B cell (primary cell): ENCODE measurements at regions not wholly inside any gene's neighbourhood (a gene's known extent, or its start where the extent isn't known, plus 50 kb on each side); places are given as distances from the start of the nearest gene placed in this dataset.

ENCODE experiments used
- ATAC-seq: fragments of 200-7000 bp; cut with Tn5 transposase; one replicate; pipeline ENCODE4 v1.10.0; 2021; ENCODE audit warnings: low read depth, mild to moderate bottlenecking, moderate number of reproducible peaks, moderate library complexity
- CTCF ChIA-PET: fragments of 350-600 bp; sonication (Branson Sonifier 250); formaldehyde crosslinking; loops from one replicate; lab custom pipeline; 2021; ENCODE audit warnings: antibody characterized with exemption, inconsistent platforms; lab: Charles Lee
- POLR2A ChIA-PET: fragments of 350-600 bp; sonication (Branson Sonifier 250); formaldehyde crosslinking; loops from one replicate; lab custom pipeline; 2021; ENCODE audit warnings: antibody characterized with exemption; lab: Charles Lee
- DNase-seq: peaks from one replicate; pipeline ENCODE4 v3.0.0; 2013
- H2AFZ ChIP-seq: 2 replicates; pipeline ENCODE4 v1.6.1; 2012; ENCODE audit warnings: mild to moderate bottlenecking, low read depth, low read length; ENCODE audit not compliant: insufficient read depth, poor library complexity, severe bottlenecking
- H3K27ac ChIP-seq, 2 donors: 1 replicate in 1 of 2; 2 replicates in 1 of 2; pipeline ENCODE4 v1.5.1; 2012 to 2013; ENCODE audit warnings: low read length in 2 of 2, mild to moderate bottlenecking in 2 of 2, moderate library complexity in 1 of 2
- H3K27me3 ChIP-seq, 4 experiments: fragments of 200-600 bp in 1 of 4; sonication (generic) in 1 of 4; replicated peaks in 1 of 4; 1 replicate in 2 of 4; 2 replicates in 2 of 4; pipeline versions ENCODE4 v1.6.1 to v1.7.0; 2013 to 2016; ENCODE audit warnings: low read length in 3 of 4, mild to moderate bottlenecking in 2 of 4, mixed read lengths in 1 of 4, moderate library complexity in 1 of 4; ENCODE audit not compliant: insufficient read depth in 4 of 4, control insufficient read depth in 3 of 4; ENCODE audit errors: control extremely low read depth in 1 of 4
- H3K36me3 ChIP-seq, 2 experiments: replicated peaks in 1 of 2; 1 replicate in 1 of 2; 2 replicates in 1 of 2; pipeline versions ENCODE4 v1.6.1 to v1.7.1; 2013; ENCODE audit warnings: low read length in 1 of 2; ENCODE audit not compliant: insufficient read depth in 2 of 2, control insufficient read depth in 1 of 2; ENCODE audit errors: control extremely low read depth in 1 of 2, extremely low read depth in 1 of 2
- H3K4me1 ChIP-seq, 2 donors: fragments of 200-600 bp in 1 of 2; sonication (generic) in 1 of 2; 1 replicate in 1 of 2; 2 replicates in 1 of 2; pipeline versions ENCODE4 v1.5.1 to v1.6.1; 2013 to 2017; ENCODE audit warnings: low read length in 2 of 2; ENCODE audit not compliant: control insufficient read depth in 2 of 2, insufficient read depth in 2 of 2
- H3K4me2 ChIP-seq: replicated peaks from 2 replicates; pipeline ENCODE3; 2012; ENCODE audit warnings: mild to moderate bottlenecking, low read depth, low read length; ENCODE audit not compliant: poor library complexity, severe bottlenecking
- H3K4me3 ChIP-seq, 5 experiments: fragments of 200-600 bp in 1 of 5; sonication (generic) in 1 of 5; 1 replicate in 3 of 5; 2 replicates in 2 of 5; pipeline versions ENCODE4 v1.5.1 to v1.7.0; 2011 to 2016; ENCODE audit warnings: low read length in 4 of 5, mild to moderate bottlenecking in 4 of 5, low read depth in 2 of 5, control low read depth in 1 of 5, moderate library complexity in 1 of 5; ENCODE audit not compliant: insufficient read depth in 1 of 5; ENCODE audit errors: control extremely low read depth in 1 of 5, extremely low read depth in 1 of 5
- H3K79me2 ChIP-seq: fragments of 200-600 bp; sonication (generic); one replicate; pipeline ENCODE4 v1.6.0; 2016; ENCODE audit warnings: low read length; ENCODE audit not compliant: control insufficient read depth, insufficient read depth
- H3K9ac ChIP-seq: fragments of 200-600 bp; sonication (generic); 2 replicates; pipeline ENCODE4 v1.6.1; 2017; ENCODE audit warnings: mild to moderate bottlenecking, low read length, moderate library complexity
- H3K9me3 ChIP-seq, 3 donors: one replicate each; pipeline versions ENCODE4 v1.6.1 to v1.7.1; 2013; ENCODE audit warnings: low read length in 2 of 3; ENCODE audit not compliant: control insufficient read depth in 2 of 3, insufficient read depth in 1 of 3; ENCODE audit errors: control extremely low read depth in 1 of 3
- H4K20me1 ChIP-seq: 2 replicates; pipeline ENCODE4 v1.6.0; 2012; ENCODE audit warnings: mild to moderate bottlenecking, low read length; ENCODE audit not compliant: insufficient read depth, control insufficient read depth, poor library complexity, severe bottlenecking
- H3K27ac Mint-ChIP-seq: one replicate; pipeline ENCODE4 v1.8.0; 2021; ENCODE audit warnings: mixed read lengths
- H3K27me3 Mint-ChIP-seq: one replicate; pipeline ENCODE4 v1.8.0; 2021; ENCODE audit warnings: mixed read lengths
- H3K4me1 Mint-ChIP-seq: one replicate; pipeline ENCODE4 v1.8.0; 2021; ENCODE audit warnings: mixed read lengths
- H3K4me3 Mint-ChIP-seq: one replicate; pipeline ENCODE4 v1.8.0; 2021; ENCODE audit warnings: mixed read lengths
- H3K9me3 Mint-ChIP-seq: one replicate; pipeline ENCODE4 v1.8.0; 2022; ENCODE audit warnings: mixed read lengths; ENCODE audit not compliant: insufficient read depth
- EZH2 ChIP-seq: IDR thresholded peaks from 2 replicates; pipeline ENCODE4 v1.6.1; 2012; ENCODE audit warnings: borderline replicate concordance, low read depth, mild to moderate bottlenecking, moderate library complexity, low read length; ENCODE audit not compliant: insufficient read depth, poor library complexity, severe bottlenecking
- WGBS: methylation state at CpG from one replicate; pipeline ENCODE4 v1.1.5; 2013; ENCODE audit warnings: missing lambda C conversion rate; ENCODE audit not compliant: insufficient coverage; 5-methylcytosine and 5-hydroxymethylcytosine counted together
- intact Hi-C: fragments of 100-400 bp; cut with micrococcal nuclease; formaldehyde crosslinking; loops from one replicate; pipeline ENCODE4 v1.10.0; 2022
- TF ChIP-seq, protein P1 (sequence below): fragments of 200-600 bp; IDR thresholded peaks from one replicate; pipeline ENCODE4 v1.8.0; 2022; ENCODE audit warnings: antibody characterized with exemption, mild to moderate bottlenecking

DNA sequence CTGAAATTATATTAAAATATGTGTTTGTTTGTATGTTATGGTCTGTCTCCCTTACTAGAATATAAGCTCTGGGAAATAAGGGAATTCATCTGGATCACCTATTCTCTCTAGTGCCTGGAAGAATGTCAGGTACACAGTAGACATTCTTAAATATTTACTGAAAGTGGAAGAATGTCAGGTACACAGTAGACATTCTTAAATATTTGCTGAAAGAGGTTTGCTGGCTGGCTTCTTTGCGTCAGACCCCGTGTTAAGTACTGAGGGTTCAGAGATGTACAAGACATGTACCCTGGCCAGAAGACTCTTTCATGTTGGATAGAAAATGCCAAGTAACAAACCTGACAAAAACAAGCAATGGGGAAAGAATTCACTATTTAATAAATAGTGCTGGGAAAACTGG is 199.1 kb downstream of the INSC start:
- no CpG with 5 or more reads among the region's 2 CpGs for WGBS
- Histone ChIP-seq H3K36me3 (no peaks in the 10 kb centered on the region), H2AFZ (no peak overlapping the region), H3K27ac (no peak overlapping the region), H3K9me3 (no peaks in the 10 kb centered on the region), H4K20me1 (no peaks in the 10 kb centered on the region), H3K4me2 (no peak overlapping the region), H3K4me3 (no peak overlapping the region), H3K79me2 (no peaks in the 10 kb centered on the region), H3K9ac (no peak overlapping the region), H3K27me3 (no peaks in the 10 kb centered on the region), H3K4me1 (no peaks in the 10 kb centered on the region)
- intact Hi-C loops: no loop called here
- ATAC-seq: no peak
- ChIA-PET POLR2A (no interaction called here), CTCF (no interaction called here)
- TF ChIP-seq EZH2: no peak
- no peak for DNase-seq
- Mint-ChIP-seq H3K27ac (no peak overlapping the region), H3K4me1 (no peaks in the 10 kb centered on the region), H3K27me3 (peaks cover 7% of the 10 kb centered on the region), H3K9me3 (peaks cover 3% of the 10 kb centered on the region), H3K4me3 (no peak overlapping the region)

DNA sequence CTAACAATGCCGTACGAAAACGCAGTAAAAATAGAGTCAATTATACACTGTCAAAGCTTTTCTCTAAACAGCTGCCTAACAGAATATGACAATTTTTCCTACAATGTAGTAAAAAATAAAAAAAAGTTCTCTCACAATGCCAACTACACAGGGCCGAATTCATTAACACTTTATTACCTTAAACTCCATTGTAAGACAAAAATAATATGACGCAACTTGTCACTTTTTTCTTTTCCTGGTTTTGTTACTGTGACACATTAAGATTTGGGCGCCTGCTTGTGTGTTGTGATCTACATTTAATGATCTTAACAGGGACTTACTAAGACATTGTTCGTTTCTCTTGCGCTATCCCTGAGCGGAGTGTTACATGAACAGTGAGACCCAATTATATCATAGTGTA is 204.1 kb downstream of the INSC start:
- Histone ChIP-seq H3K9ac (no peak overlapping the region), H4K20me1 (no peaks in the 10 kb centered on the region), H3K9me3 (no peaks in the 10 kb centered on the region), H3K36me3 (no peaks in the 10 kb centered on the region), H3K4me3 (no peak overlapping the region), H3K27ac (no peak overlapping the region), H3K4me2 (no peak overlapping the region), H3K27me3 (no peaks in the 10 kb centered on the region), H3K4me1 (no peaks in the 10 kb centered on the region), H3K79me2 (no peaks in the 10 kb centered on the region), H2AFZ (no peak overlapping the region)
- TF ChIP-seq, protein P1, sequence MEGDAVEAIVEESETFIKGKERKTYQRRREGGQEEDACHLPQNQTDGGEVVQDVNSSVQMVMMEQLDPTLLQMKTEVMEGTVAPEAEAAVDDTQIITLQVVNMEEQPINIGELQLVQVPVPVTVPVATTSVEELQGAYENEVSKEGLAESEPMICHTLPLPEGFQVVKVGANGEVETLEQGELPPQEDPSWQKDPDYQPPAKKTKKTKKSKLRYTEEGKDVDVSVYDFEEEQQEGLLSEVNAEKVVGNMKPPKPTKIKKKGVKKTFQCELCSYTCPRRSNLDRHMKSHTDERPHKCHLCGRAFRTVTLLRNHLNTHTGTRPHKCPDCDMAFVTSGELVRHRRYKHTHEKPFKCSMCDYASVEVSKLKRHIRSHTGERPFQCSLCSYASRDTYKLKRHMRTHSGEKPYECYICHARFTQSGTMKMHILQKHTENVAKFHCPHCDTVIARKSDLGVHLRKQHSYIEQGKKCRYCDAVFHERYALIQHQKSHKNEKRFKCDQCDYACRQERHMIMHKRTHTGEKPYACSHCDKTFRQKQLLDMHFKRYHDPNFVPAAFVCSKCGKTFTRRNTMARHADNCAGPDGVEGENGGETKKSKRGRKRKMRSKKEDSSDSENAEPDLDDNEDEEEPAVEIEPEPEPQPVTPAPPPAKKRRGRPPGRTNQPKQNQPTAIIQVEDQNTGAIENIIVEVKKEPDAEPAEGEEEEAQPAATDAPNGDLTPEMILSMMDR: no peak
- TF ChIP-seq EZH2: no peak
- H3K4me1 Mint-ChIP-seq: no peaks in the 10 kb centered on the region
- ATAC-seq (no peak), DNase-seq (no peak)
- ChIA-PET CTCF (no interaction called here), POLR2A (no interaction called here)
- WGBS: 100% methylated on average over 1 of the region's 9 CpGs
- H3K27ac Mint-ChIP-seq: no peak overlapping the region
- H3K27me3 Mint-ChIP-seq: no peaks in the 10 kb centered on the region
- H3K4me3 Mint-ChIP-seq: no peak overlapping the region
- H3K9me3 Mint-ChIP-seq: no peaks in the 10 kb centered on the region
- intact Hi-C loops: no loop called here
